Activated T-helper 2 cell treated with anti-CD3 and anti-CD28 coated beads, Interferon-gamma antibody, Interleukin-2, Interleukin-4, amounts not matched to agents 10 μg/mL and 5 μg/mL and 100 μg/mL, durations not matched to agents 14 hours and 24 hours and 36 hours (primary cell): ENCODE measurements at regions not wholly inside any gene's neighbourhood (a gene's known extent, or its start where the extent isn't known, plus 50 kb on each side); places are given as distances from the start of the nearest gene placed in this dataset.

ENCODE experiments used
- DNase-seq: peaks from one replicate; pipeline ENCODE4 v3.0.0; 2021; ENCODE audit warnings: low spot score
- H3K27ac Mint-ChIP-seq: one replicate; pipeline ENCODE4 v1.8.0; 2021; ENCODE audit warnings: mixed read lengths
- H3K27me3 Mint-ChIP-seq: one replicate; pipeline ENCODE4 v1.8.0; 2021; ENCODE audit warnings: low read depth, mixed read lengths
- H3K36me3 Mint-ChIP-seq: one replicate; pipeline ENCODE4 v1.8.0; 2021; ENCODE audit warnings: low read depth, mixed read lengths
- H3K4me1 Mint-ChIP-seq: one replicate; pipeline ENCODE4 v1.8.0; 2021; ENCODE audit warnings: low read depth, mixed read lengths
- H3K4me3 Mint-ChIP-seq: one replicate; pipeline ENCODE4 v1.8.0; 2021; ENCODE audit warnings: low read depth, mild to moderate bottlenecking, moderate library complexity, mixed read lengths
- H3K9me3 Mint-ChIP-seq: one replicate; pipeline ENCODE4 v1.8.0; 2021; ENCODE audit warnings: mixed read lengths
- intact Hi-C: fragments of 100-400 bp; cut with micrococcal nuclease; formaldehyde crosslinking; loops from one replicate; pipeline ENCODE4 v1.15.1; 2023

DNA sequence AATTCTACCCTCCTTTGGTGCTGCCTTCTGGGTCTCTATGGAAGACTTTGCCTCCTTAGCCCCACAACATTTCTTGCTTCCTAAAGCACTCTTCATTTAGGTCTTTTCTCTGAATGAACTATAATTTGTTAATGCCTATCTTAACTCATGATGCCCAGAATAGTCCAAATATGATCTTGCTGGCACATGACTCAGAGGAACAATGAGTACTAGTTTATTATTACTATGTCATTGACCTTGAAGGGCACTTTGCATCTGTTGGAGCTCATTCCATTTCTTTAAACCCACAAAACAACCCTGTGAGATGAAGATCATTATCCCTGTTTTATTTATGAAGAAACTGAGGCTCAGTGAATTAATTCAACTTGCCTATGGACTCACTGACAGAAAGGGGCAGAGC lies 320.2 kb upstream of the PLET1 start:
- Mint-ChIP-seq H3K27ac (no peak overlapping the region), H3K27me3 (peaks cover 11% of the 10 kb centered on the region), H3K4me1 (no peaks in the 10 kb centered on the region), H3K36me3 (no peaks in the 10 kb centered on the region), H3K4me3 (no peak overlapping the region), H3K9me3 (no peaks in the 10 kb centered on the region)
- intact Hi-C loops, result no loop called here
- DNase-seq, result no peak

DNA sequence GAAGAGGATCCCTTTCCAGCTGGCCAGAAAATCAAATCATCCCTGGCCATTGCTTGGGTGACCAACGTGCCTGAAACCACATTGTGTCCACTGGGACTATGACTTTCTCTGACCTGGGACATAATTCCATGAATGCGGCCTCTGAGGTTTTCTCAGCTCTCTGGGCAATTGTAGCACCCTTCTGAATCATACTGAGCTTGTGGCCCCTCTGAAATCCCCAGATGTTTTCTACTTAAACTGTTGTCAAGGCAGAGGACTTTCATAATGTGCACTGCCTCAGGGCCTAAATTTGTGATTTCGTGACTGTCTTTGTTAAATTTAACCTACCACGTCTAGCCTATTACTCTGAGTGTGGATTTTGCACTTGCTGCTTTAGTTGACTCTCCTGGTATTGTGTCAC lies 321.1 kb upstream of the PLET1 start:
- Mint-ChIP-seq H3K36me3 (no peaks in the 10 kb centered on the region), H3K9me3 (no peaks in the 10 kb centered on the region), H3K4me1 (no peaks in the 10 kb centered on the region), H3K27me3 (peaks cover 12% of the 10 kb centered on the region), H3K4me3 (no peak overlapping the region), H3K27ac (no peak overlapping the region)
- DNase-seq, result no peak
- intact Hi-C loops, result no loop called here

- intact Hi-C loops, result no loop called here
- peaks cover 12% of the 10 kb centered on the region for H3K27me3 Mint-ChIP-seq
- H3K4me3 Mint-ChIP-seq, result no peak overlapping the region
- no peaks in the 10 kb centered on the region for H3K9me3 Mint-ChIP-seq
- H3K36me3 Mint-ChIP-seq, result no peaks in the 10 kb centered on the region
- no peaks in the 10 kb centered on the region for H3K4me1 Mint-ChIP-seq
- DNase-seq, result no peak
- no peak overlapping the region for H3K27ac Mint-ChIP-seq
These were observed 321.7 kb upstream of the PLET1 start for GRCh38 chr11:112582366-112582765.

- Mint-ChIP-seq H3K4me1 (no peaks in the 10 kb centered on the region), H3K36me3 (no peaks in the 10 kb centered on the region), H3K27ac (no peak overlapping the region), H3K27me3 (peaks cover 12% of the 10 kb centered on the region), H3K4me3 (no peak overlapping the region), H3K9me3 (no peaks in the 10 kb centered on the region)
- no peak for DNase-seq
- intact Hi-C loops, result no loop called here
These were observed 322.7 kb upstream of the PLET1 start for GRCh38 chr11:112583261-112583893.

GRCh38 chr11:112584672-112585071 lies 324.0 kb upstream of the PLET1 start:
- H3K9me3 Mint-ChIP-seq, result no peaks in the 10 kb centered on the region
- no peak overlapping the region for H3K27ac Mint-ChIP-seq
- no peaks in the 10 kb centered on the region for H3K4me1 Mint-ChIP-seq
- intact Hi-C loops, result no loop called here
- H3K4me3 Mint-ChIP-seq, result no peak overlapping the region
- H3K36me3 Mint-ChIP-seq, result no peaks in the 10 kb centered on the region
- DNase-seq, result no peak
- H3K27me3 Mint-ChIP-seq, result peaks cover 11% of the 10 kb centered on the region

DNA sequence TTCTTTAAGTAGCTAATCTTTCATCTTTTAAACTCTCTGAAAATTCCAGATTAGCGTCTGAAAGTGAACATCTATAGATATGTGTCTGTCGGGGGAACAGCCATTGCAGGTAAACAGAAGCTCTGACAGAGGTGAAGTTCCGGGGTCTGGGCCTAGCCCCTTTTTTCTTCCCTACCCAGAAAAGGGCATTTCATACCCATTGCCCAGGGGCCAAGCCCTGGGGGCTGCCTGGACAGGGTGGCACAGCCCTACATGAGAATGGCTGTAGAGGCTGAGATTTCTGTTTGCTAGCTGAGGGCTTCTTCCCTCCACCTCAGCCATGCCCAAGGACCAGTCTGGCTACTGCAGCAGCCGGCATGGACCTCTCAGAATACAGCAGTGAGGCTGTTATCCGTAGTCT lies 327.0 kb upstream of the PLET1 start:
- H3K27ac Mint-ChIP-seq, result no peak overlapping the region
- no peaks in the 10 kb centered on the region for H3K9me3 Mint-ChIP-seq
- no peak overlapping the region for H3K4me3 Mint-ChIP-seq
- peaks cover 6% of the 10 kb centered on the region for H3K27me3 Mint-ChIP-seq
- H3K4me1 Mint-ChIP-seq, result no peaks in the 10 kb centered on the region
- no peaks in the 10 kb centered on the region for H3K36me3 Mint-ChIP-seq
- intact Hi-C loops, result loop anchor here (1.0 to 2.0 kb wide), 2 partner anchors 207 to 702 kb away; no protein-coding TSS in a partner anchor
- no peak for DNase-seq

GRCh38 chr11:112588252-112588694 lies 327.6 kb upstream of the PLET1 start:
- intact Hi-C loops, result loop anchor here (1.0 to 2.0 kb wide), 2 partner anchors 207 to 701 kb away; no protein-coding TSS in a partner anchor
- H3K27me3 Mint-ChIP-seq, result peaks cover 6% of the 10 kb centered on the region
- no peaks in the 10 kb centered on the region for H3K4me1 Mint-ChIP-seq
- H3K4me3 Mint-ChIP-seq, result no peak overlapping the region
- no peaks in the 10 kb centered on the region for H3K9me3 Mint-ChIP-seq
- H3K36me3 Mint-ChIP-seq, result no peaks in the 10 kb centered on the region
- peak; percentile 11 for DNase-seq
- no peak overlapping the region for H3K27ac Mint-ChIP-seq

GRCh38 chr11:112589155-112589554 lies 328.5 kb upstream of the PLET1 start:
- no peaks in the 10 kb centered on the region for H3K4me1 Mint-ChIP-seq
- intact Hi-C loops, result loop anchor here (2.0 kb wide), 1 partner anchor 206 kb away; no protein-coding TSS in a partner anchor

DNA sequence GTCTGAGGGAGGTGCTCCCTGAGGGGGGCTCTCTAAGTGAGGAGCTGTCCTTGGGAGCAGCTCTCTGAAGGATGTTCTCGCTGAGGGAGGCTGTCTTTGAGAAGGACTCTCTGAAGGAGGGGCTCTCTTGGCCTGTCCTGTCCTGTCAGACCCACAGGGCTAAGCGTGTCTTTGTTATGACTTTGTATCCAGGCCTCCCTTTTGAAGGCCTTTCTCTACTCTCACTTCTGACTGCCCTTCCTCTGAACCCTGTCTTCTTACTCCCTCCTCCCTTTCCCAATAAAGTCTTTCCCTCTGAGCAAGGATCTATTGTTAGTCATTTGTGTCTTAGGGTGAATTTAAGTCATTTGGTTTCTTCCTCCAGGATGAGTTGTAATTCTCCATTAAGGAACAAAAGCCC lies 330.1 kb upstream of the PLET1 start:
- H3K9me3 Mint-ChIP-seq, result no peaks in the 10 kb centered on the region
- no peaks in the 10 kb centered on the region for H3K36me3 Mint-ChIP-seq
- H3K4me3 Mint-ChIP-seq, result no peak overlapping the region
- peaks cover 2% of the 10 kb centered on the region for H3K27me3 Mint-ChIP-seq
- intact Hi-C loops, result no loop called here
- no peak overlapping the region for H3K27ac Mint-ChIP-seq
- no peak for DNase-seq
- no peaks in the 10 kb centered on the region for H3K4me1 Mint-ChIP-seq

More at GRCh38 chr11:112589155-112589554, 328.5 kb upstream of the PLET1 start:
- no peak overlapping the region for H3K27ac Mint-ChIP-seq
- H3K36me3 Mint-ChIP-seq, result no peaks in the 10 kb centered on the region
- no peak overlapping the region for H3K4me3 Mint-ChIP-seq
- H3K9me3 Mint-ChIP-seq, result no peaks in the 10 kb centered on the region
- H3K27me3 Mint-ChIP-seq, result peaks cover 6% of the 10 kb centered on the region
- DNase-seq, result no peak

GRCh38 chr11:112593440-112593839 lies 332.8 kb upstream of the PLET1 start:
- no peaks in the 10 kb centered on the region for H3K36me3 Mint-ChIP-seq
- no peak for DNase-seq
- H3K4me3 Mint-ChIP-seq, result no peak overlapping the region
- no peaks in the 10 kb centered on the region for H3K9me3 Mint-ChIP-seq
- intact Hi-C loops, result no loop called here
- H3K27ac Mint-ChIP-seq, result no peak overlapping the region
- H3K27me3 Mint-ChIP-seq, result no peaks in the 10 kb centered on the region
- peaks cover 7% of the 10 kb centered on the region for H3K4me1 Mint-ChIP-seq

DNA sequence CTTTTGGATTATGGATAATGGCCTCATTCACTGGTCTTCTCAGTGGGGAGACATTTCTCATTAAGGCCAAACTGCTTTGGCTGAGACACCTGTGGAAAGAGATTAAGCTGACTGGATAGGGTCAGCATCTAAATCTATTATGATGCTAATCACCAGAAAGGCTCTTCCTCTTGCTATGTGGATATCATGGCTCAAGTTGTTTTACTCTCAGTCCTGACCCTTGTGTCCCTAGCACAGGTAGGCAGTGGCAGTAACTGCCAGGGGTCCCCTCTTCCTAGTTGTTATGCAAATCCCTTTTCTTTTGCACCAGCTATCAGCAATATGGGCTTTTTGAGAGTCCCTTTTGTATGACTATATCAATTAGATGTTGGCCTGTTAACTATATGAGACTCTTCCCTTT lies 335.7 kb upstream of the PLET1 start:
- Mint-ChIP-seq H3K36me3 (no peaks in the 10 kb centered on the region), H3K4me3 (no peak overlapping the region), H3K4me1 (peaks cover 7% of the 10 kb centered on the region), H3K9me3 (no peaks in the 10 kb centered on the region), H3K27ac (no peak overlapping the region), H3K27me3 (peaks cover 12% of the 10 kb centered on the region)
- intact Hi-C loops, result no loop called here
- no peak for DNase-seq

GRCh38 chr11:112597286-112597790 lies 336.7 kb upstream of the PLET1 start:
- H3K27ac Mint-ChIP-seq, result no peak overlapping the region
- H3K9me3 Mint-ChIP-seq, result no peaks in the 10 kb centered on the region
- peaks cover 7% of the 10 kb centered on the region for H3K4me1 Mint-ChIP-seq
- intact Hi-C loops, result no loop called here
- H3K36me3 Mint-ChIP-seq, result no peaks in the 10 kb centered on the region
- H3K27me3 Mint-ChIP-seq, result peaks cover 17% of the 10 kb centered on the region
- DNase-seq, result no peak
- no peak overlapping the region for H3K4me3 Mint-ChIP-seq

DNA sequence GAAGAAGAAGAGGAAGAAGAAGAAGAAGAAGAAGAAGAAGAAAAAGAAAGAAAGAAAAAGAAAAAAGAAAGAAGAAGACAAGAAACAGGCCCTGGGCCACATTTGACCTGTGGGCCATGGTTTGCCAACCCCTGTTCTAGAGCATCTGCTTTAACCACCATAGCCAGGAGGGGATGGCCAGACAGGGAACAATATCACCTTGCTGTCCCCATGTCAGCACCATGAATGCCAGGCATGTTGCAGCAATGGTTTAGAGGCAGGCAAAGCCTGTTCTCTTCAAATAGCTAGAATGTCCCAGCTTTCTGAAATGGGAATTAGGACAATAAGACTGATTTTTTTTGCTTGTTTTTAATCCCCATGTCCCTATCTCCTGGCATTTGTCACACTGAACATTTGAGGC lies 338.6 kb upstream of the PLET1 start:
- intact Hi-C loops, result no loop called here

More for the DNA sequence above, 338.6 kb upstream of the PLET1 start:
- peaks cover 7% of the 10 kb centered on the region for H3K4me1 Mint-ChIP-seq
- H3K27me3 Mint-ChIP-seq, result peaks cover 23% of the 10 kb centered on the region
- DNase-seq, result no peak
- no peak overlapping the region for H3K27ac Mint-ChIP-seq
- H3K9me3 Mint-ChIP-seq, result no peaks in the 10 kb centered on the region
- H3K4me3 Mint-ChIP-seq, result no peak overlapping the region
- no peaks in the 10 kb centered on the region for H3K36me3 Mint-ChIP-seq
